Stimulated activated effector memory CD8-positive, alpha-beta T cell treated with anti-CD3 and anti-CD28 coated beads, Interleukin-12 subunit alpha, Interleukin-12 subunit beta, amount 100 ng/mL, for 72 hours (primary cell): ENCODE measurements at regions not wholly inside any gene's neighbourhood (a gene's known extent, or its start where the extent isn't known, plus 50 kb on each side); places are given as distances from the start of the nearest gene placed in this dataset.
"Not testable (repeated sequence)": the region's sequence is repeated elsewhere in the genome, so short reads cannot be mapped to it uniquely, and the experiment has no call there.

ENCODE experiments used
- ATAC-seq: fragments of 150-1000 bp; cut with Tn5 transposase; 2 replicates; pipeline ENCODE4 v1.10.0; 2021
- DNase-seq, 2 donors: peaks; one replicate each; pipeline ENCODE4 v3.0.0; 2021 to 2022; ENCODE audit warnings: low spot score in 2 of 2
- H3K27ac Mint-ChIP-seq: one replicate; pipeline ENCODE4 v1.8.0; 2022; ENCODE audit warnings: mild to moderate bottlenecking, mixed read lengths
- H3K36me3 Mint-ChIP-seq: one replicate; pipeline ENCODE4 v1.8.0; 2022; ENCODE audit warnings: mild to moderate bottlenecking, mixed read lengths
- H3K4me1 Mint-ChIP-seq: one replicate; pipeline ENCODE4 v1.8.0; 2022; ENCODE audit warnings: mixed read lengths
- H3K4me3 Mint-ChIP-seq: one replicate; pipeline ENCODE4 v1.8.0; 2022; ENCODE audit warnings: mild to moderate bottlenecking, mixed read lengths
- H3K9me3 Mint-ChIP-seq: one replicate; pipeline ENCODE4 v1.8.0; 2022; ENCODE audit warnings: mixed read lengths

DNA sequence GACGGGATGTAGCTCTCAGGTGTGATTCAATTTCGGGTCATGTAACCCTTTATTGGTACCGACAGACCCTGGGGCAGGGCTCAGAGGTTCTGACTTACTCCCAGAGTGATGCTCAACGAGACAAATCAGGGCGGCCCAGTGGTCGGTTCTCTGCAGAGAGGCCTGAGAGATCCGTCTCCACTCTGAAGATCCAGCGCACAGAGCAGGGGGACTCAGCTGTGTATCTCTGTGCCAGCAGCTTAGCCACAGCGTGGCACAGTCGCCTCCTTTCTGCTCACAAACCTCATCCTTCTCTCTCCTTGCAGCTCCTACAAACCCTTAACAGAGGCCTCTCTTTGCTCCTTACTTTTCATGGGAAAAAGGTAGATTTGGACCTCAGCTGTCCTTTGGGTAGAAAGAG lies 197.5 kb upstream of the PRSS58 start:
- Mint-ChIP-seq H3K4me3 (peak overlapping the region; percentile 48), H3K27ac (peak overlapping the region; percentile 32), H3K9me3 (no peaks in the 10 kb centered on the region), H3K36me3 (peaks cover 2% of the 10 kb centered on the region), H3K4me1 (peaks cover 7% of the 10 kb centered on the region)
- ATAC-seq (peak; percentile 29), DNase-seq (no peak)

DNA sequence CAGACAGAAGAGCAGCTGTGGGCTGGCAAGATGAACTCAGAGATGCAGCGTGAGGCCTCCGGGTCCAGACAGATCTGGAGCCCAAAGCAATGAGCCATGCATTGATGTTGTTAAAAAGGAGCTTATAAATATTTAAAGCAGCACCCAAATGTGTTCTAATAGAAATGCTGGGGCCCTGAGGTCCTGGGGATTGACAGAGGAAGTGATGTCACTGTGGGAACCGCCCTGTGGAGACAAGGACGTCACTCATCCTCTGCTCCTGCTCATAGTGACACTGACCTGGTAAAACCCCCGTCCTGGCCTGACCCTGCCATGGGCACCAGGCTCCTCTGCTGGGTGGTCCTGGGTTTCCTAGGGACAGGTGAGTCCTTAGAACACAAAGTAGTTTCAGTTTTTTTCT lies 197.0 kb upstream of the PRSS58 start:
- Mint-ChIP-seq H3K36me3 (peaks cover 5% of the 10 kb centered on the region), H3K4me3 (peak overlapping the region; percentile 48), H3K4me1 (peaks cover 7% of the 10 kb centered on the region), H3K9me3 (no peaks in the 10 kb centered on the region), H3K27ac (peak overlapping the region; percentile 32)
- DNase-seq (no peak), ATAC-seq (peak; percentile 65)

DNA sequence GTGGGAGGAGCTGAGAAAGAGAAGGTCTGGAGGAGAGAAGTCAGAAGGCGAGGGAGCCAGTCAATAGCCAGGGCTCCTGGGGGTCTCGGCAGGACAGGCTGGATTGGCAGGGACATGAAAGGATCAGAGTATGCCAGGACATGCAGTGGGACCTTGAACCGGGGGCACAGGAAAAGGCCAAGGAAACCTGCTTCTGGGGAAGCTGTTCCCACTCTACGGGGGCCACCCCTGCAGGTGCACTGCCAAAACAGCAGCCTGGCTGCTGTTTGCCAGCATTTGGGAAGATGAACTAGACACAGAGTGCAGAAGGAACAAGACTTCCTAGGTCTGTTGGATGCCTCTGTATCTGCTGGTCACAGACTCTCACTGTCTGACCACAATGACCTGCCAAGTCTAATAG lies 194.9 kb upstream of the PRSS58 start:
- Mint-ChIP-seq H3K4me1 (no peaks in the 10 kb centered on the region), H3K27ac (no peak overlapping the region), H3K36me3 (peaks cover 5% of the 10 kb centered on the region), H3K4me3 (no peak overlapping the region), H3K9me3 (no peaks in the 10 kb centered on the region)
- ATAC-seq, result no peak
- DNase-seq, result no peak

- no peak for ATAC-seq
Measured at GRCh38 chr7:142451817-142452216, 194.0 kb upstream of the PRSS58 start.

DNA sequence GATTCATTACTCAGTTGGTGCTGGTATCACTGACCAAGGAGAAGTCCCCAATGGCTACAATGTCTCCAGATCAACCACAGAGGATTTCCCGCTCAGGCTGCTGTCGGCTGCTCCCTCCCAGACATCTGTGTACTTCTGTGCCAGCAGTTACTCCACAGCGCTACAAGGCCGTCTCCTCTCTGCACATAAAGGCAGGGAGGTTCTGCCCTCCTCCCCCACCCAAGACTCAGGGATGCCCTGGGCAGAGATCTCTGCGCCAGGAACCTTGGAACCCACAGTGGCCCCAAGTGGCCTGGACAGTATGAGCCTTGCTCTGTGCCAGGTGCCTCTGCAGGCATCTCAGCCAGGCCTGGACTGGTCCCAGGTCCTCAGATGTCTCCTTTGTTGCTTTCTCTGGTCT lies 193.4 kb upstream of the PRSS58 start:
- no peak for ATAC-seq
- H3K27ac Mint-ChIP-seq, result no peak overlapping the region

More at GRCh38 chr7:142451817-142452216, 194.0 kb upstream of the PRSS58 start:
- Mint-ChIP-seq H3K36me3 (peaks cover 5% of the 10 kb centered on the region), H3K4me3 (no peak overlapping the region), H3K27ac (peak overlapping the region; percentile 41), H3K9me3 (no peaks in the 10 kb centered on the region), H3K4me1 (no peaks in the 10 kb centered on the region)
- no peak for DNase-seq

GRCh38 chr7:142450695-142451094 lies 192.8 kb upstream of the PRSS58 start:
- H3K4me1 Mint-ChIP-seq, result no peaks in the 10 kb centered on the region
- no peak overlapping the region for H3K27ac Mint-ChIP-seq
- H3K36me3 Mint-ChIP-seq, result peaks cover 5% of the 10 kb centered on the region
- no peak for DNase-seq
- H3K4me3 Mint-ChIP-seq, result no peak overlapping the region
- ATAC-seq, result no peak
- H3K9me3 Mint-ChIP-seq, result no peaks in the 10 kb centered on the region

More for the DNA sequence above, 193.4 kb upstream of the PRSS58 start:
- no peaks in the 10 kb centered on the region for H3K4me1 Mint-ChIP-seq
- no peaks in the 10 kb centered on the region for H3K9me3 Mint-ChIP-seq
- no peak for DNase-seq
- no peak overlapping the region for H3K4me3 Mint-ChIP-seq
- peaks cover 5% of the 10 kb centered on the region for H3K36me3 Mint-ChIP-seq

DNA sequence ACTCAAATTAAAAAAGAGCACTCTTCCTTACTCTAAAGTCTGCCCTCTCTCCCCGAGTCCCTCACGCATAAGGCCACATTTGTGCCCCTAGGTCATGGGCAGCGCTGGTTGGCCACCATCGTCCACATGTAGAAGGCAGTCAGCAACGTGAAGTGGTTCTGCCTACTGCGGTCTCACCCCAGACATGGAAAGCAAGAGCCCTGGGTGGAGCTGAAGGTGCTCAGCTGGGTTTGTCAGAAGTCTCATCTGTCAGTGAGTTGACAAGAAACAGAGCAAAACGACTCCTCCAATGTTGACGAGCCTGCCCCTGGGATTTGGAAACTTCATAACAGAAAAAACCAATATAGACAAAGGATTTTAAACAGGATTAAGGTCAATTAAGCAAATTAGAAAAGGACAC lies 192.3 kb upstream of the PRSS58 start:
- H3K4me3 Mint-ChIP-seq, result no peak overlapping the region
- H3K36me3 Mint-ChIP-seq, result peaks cover 5% of the 10 kb centered on the region

GRCh38 chr7:142448857-142449256 lies 191.0 kb upstream of the PRSS58 start:
- not testable (repeated sequence) for DNase-seq, H3K4me3 Mint-ChIP-seq, ATAC-seq

More for the DNA sequence above, 192.3 kb upstream of the PRSS58 start:
- no peak for ATAC-seq
- H3K27ac Mint-ChIP-seq, result no peak overlapping the region
- no peaks in the 10 kb centered on the region for H3K9me3 Mint-ChIP-seq
- no peaks in the 10 kb centered on the region for H3K4me1 Mint-ChIP-seq
- DNase-seq, result no peak

GRCh38 chr7:142447762-142448161 lies 189.9 kb upstream of the PRSS58 start:
- H3K36me3 Mint-ChIP-seq, result peaks cover 5% of the 10 kb centered on the region
- DNase-seq (no peak), ATAC-seq (no peak)
- no peaks in the 10 kb centered on the region for H3K9me3 Mint-ChIP-seq
- H3K27ac Mint-ChIP-seq, result no peak overlapping the region
- no peak overlapping the region for H3K4me3 Mint-ChIP-seq
- peaks cover 3% of the 10 kb centered on the region for H3K4me1 Mint-ChIP-seq

More at GRCh38 chr7:142448857-142449256, 191.0 kb upstream of the PRSS58 start:
- not testable (repeated sequence) for H3K4me1 Mint-ChIP-seq, H3K36me3 Mint-ChIP-seq, H3K9me3 Mint-ChIP-seq, H3K27ac Mint-ChIP-seq

DNA sequence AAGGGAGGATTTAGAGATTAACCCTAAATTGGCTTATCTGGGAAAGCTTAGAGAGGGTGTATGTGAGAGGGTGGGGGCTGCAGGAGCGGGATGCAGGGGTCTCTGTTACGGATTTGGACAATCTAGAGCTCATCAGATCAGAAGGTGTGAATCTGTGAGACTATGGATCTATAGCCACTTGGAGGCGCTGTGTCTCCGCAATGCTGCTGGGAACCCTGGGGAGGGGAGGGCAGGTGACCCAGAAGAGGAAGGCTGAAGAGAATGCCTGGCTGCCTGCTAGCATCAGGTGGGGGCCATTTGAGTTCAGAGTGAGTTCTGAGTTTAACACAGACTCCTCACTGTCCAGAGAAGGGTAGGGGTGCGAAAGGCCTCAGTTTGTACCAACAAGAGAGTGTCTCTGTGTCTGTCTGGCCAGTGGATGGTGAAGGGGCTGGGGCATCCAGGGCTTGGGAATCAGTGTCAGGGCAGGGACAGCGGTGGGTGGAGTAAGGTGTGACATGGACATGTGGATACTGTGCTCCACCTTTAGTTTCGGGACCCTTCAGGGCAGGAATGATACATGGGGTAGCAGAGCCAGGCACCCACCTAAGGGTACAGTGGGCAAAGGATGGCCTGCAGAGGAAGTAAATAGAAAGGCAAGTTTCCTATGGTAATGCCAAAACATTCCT lies 187.3 kb upstream of the PRSS58 start:
- Mint-ChIP-seq H3K4me3 (no peak overlapping the region), H3K27ac (no peak overlapping the region), H3K9me3 (no peaks in the 10 kb centered on the region), H3K4me1 (peaks cover 16% of the 10 kb centered on the region), H3K36me3 (peaks cover under 1% of the 10 kb centered on the region)
- no peak for DNase-seq
- ATAC-seq, result no peak

- no peaks in the 10 kb centered on the region for H3K9me3 Mint-ChIP-seq
- H3K4me3 Mint-ChIP-seq, result no peak overlapping the region
- H3K27ac Mint-ChIP-seq, result peak overlapping the region; percentile 32
- ATAC-seq (no peak), DNase-seq (no peak)
- peaks cover 18% of the 10 kb centered on the region for H3K4me1 Mint-ChIP-seq
- H3K36me3 Mint-ChIP-seq, result no peaks in the 10 kb centered on the region
Measured at GRCh38 chr7:142443216-142444010, 185.6 kb upstream of the PRSS58 start.

- ATAC-seq (no peak), DNase-seq (no peak)
- peaks cover 22% of the 10 kb centered on the region for H3K4me1 Mint-ChIP-seq
- H3K4me3 Mint-ChIP-seq, result peak overlapping the region; percentile 1
- H3K36me3 Mint-ChIP-seq, result no peaks in the 10 kb centered on the region
- H3K27ac Mint-ChIP-seq, result peak overlapping the region; percentile 32
- no peaks in the 10 kb centered on the region for H3K9me3 Mint-ChIP-seq
Measured at GRCh38 chr7:142442396-142442795, 184.5 kb upstream of the PRSS58 start.

DNA sequence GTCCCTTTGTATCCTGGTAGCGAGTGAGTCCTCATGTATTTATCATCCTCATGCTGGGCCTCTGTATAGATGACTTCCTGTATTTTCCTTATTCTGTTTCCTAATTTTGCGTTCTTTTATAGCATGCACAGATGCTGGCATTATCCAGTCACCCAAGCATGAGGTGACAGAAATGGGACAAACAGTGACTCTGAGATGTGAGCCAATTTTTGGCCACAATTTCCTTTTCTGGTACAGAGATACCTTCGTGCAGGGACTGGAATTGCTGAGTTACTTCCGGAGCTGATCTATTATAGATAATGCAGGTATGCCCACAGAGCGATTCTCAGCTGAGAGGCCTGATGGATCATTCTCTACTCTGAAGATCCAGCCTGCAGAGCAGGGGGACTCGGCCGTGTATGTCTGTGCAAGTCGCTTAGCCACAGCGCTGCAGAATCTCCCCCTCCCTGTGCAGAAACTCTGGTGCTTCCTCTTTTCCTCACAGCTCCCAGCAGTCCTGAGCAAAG lies 183.1 kb upstream of the PRSS58 start:
- Mint-ChIP-seq H3K27ac (no peak overlapping the region), H3K4me1 (peaks cover 22% of the 10 kb centered on the region), H3K36me3 (no peaks in the 10 kb centered on the region), H3K9me3 (no peaks in the 10 kb centered on the region), H3K4me3 (no peak overlapping the region)
- no peak for DNase-seq
- peak; percentile 63 for ATAC-seq

- H3K4me3 Mint-ChIP-seq, result no peak overlapping the region
- peaks cover 22% of the 10 kb centered on the region for H3K4me1 Mint-ChIP-seq
- H3K36me3 Mint-ChIP-seq, result no peaks in the 10 kb centered on the region
- DNase-seq, result no peak
- no peak overlapping the region for H3K27ac Mint-ChIP-seq
- no peak for ATAC-seq
- no peaks in the 10 kb centered on the region for H3K9me3 Mint-ChIP-seq
Measured at GRCh38 chr7:142440219-142440905, 182.5 kb upstream of the PRSS58 start.

- no peak overlapping the region for H3K27ac Mint-ChIP-seq
- no peak for ATAC-seq
- H3K9me3 Mint-ChIP-seq, result no peaks in the 10 kb centered on the region
- peaks cover 22% of the 10 kb centered on the region for H3K4me1 Mint-ChIP-seq
- H3K36me3 Mint-ChIP-seq, result no peaks in the 10 kb centered on the region
- H3K4me3 Mint-ChIP-seq, result no peak overlapping the region
- DNase-seq, result no peak
Measured at GRCh38 chr7:142439739-142440138, 181.9 kb upstream of the PRSS58 start.
